Activated gamma-delta T cell (primary cell): ENCODE measurements at regions not wholly inside any gene's neighbourhood (a gene's known extent, or its start where the extent isn't known, plus 50 kb on each side); places are given as distances from the start of the nearest gene placed in this dataset.
"Not testable (repeated sequence)": the region's sequence is repeated elsewhere in the genome, so short reads cannot be mapped to it uniquely, and the experiment has no call there.

ENCODE experiments used
- DNase-seq: peaks from one replicate; lab custom pipeline; 2025; lab: John Stamatoyannopoulos, UW

GRCh38 chr11:42301777-42302176, 842.3 kb upstream of the LRRC4C start:
- DNase-seq: no peak

GRCh38 chr11:42311514-42311913, 852.1 kb upstream of the LRRC4C start:
- no peak for DNase-seq

GRCh38 chr11:42311944-42312343, 852.5 kb upstream of the LRRC4C start:
- no peak for DNase-seq

GRCh38 chr11:42315267-42315666, 855.8 kb upstream of the LRRC4C start:
- no peak for DNase-seq

GRCh38 chr11:42315846-42316245, 856.4 kb upstream of the LRRC4C start:
- DNase-seq: no peak

- no peak for DNase-seq
Measured at GRCh38 chr11:42319921-42320320, 860.5 kb upstream of the LRRC4C start.

- no peak for DNase-seq
Measured at GRCh38 chr11:42329929-42330565, 870.6 kb upstream of the LRRC4C start.

GRCh38 chr11:42337786-42338455, 878.5 kb upstream of the LRRC4C start:
- DNase-seq: no peak

GRCh38 chr11:42344204-42344792, 884.8 kb upstream of the LRRC4C start:
- no peak for DNase-seq

GRCh38 chr11:42345933-42346332, 886.5 kb upstream of the LRRC4C start:
- no peak for DNase-seq

GRCh38 chr11:42363701-42364100, 904.2 kb upstream of the LRRC4C start:
- no peak for DNase-seq

GRCh38 chr11:42390116-42390515, 921.7 kb upstream of the API5 start:
- no peak for DNase-seq

GRCh38 chr11:42397483-42397882, 914.3 kb upstream of the API5 start:
- no peak for DNase-seq

- no peak for DNase-seq
Measured at GRCh38 chr11:42407341-42407740, 904.5 kb upstream of the API5 start.

GRCh38 chr11:42410251-42410955, 901.4 kb upstream of the API5 start:
- DNase-seq: no peak

GRCh38 chr11:42412590-42412989, 899.2 kb upstream of the API5 start:
- no peak for DNase-seq

- no peak for DNase-seq
Measured at GRCh38 chr11:42417691-42418090, 894.1 kb upstream of the API5 start.

GRCh38 chr11:42422090-42422489, 889.7 kb upstream of the API5 start:
- DNase-seq: no peak

- DNase-seq: not testable (repeated sequence)
Measured at GRCh38 chr11:42434911-42435310, 876.9 kb upstream of the API5 start.

GRCh38 chr11:42444406-42444805, 867.4 kb upstream of the API5 start:
- no peak for DNase-seq

GRCh38 chr11:42462558-42463310, 849.1 kb upstream of the API5 start:
- DNase-seq: no peak

- DNase-seq: no peak
Measured at GRCh38 chr11:42465623-42466022, 846.2 kb upstream of the API5 start.
